Activated CD8-positive, alpha-beta memory T cell treated with anti-CD3 and anti-CD28 coated beads for 36 hours (primary cell): ENCODE measurements at regions not wholly inside any gene's neighbourhood (a gene's known extent, or its start where the extent isn't known, plus 50 kb on each side); places are given as distances from the start of the nearest gene placed in this dataset.

Experiments used
- CTCF ChIA-PET: fragments of 350-600 bp; sonication (Branson Sonifier 250); formaldehyde crosslinking; loops from one replicate; lab custom pipeline; 2021; ENCODE audit warnings: antibody characterized with exemption; lab: Charles Lee
- POLR2A ChIA-PET: fragments of 350-600 bp; sonication (Branson Sonifier 250); formaldehyde crosslinking; loops from one replicate; lab custom pipeline; 2021; ENCODE audit warnings: antibody characterized with exemption; lab: Charles Lee

DNA sequence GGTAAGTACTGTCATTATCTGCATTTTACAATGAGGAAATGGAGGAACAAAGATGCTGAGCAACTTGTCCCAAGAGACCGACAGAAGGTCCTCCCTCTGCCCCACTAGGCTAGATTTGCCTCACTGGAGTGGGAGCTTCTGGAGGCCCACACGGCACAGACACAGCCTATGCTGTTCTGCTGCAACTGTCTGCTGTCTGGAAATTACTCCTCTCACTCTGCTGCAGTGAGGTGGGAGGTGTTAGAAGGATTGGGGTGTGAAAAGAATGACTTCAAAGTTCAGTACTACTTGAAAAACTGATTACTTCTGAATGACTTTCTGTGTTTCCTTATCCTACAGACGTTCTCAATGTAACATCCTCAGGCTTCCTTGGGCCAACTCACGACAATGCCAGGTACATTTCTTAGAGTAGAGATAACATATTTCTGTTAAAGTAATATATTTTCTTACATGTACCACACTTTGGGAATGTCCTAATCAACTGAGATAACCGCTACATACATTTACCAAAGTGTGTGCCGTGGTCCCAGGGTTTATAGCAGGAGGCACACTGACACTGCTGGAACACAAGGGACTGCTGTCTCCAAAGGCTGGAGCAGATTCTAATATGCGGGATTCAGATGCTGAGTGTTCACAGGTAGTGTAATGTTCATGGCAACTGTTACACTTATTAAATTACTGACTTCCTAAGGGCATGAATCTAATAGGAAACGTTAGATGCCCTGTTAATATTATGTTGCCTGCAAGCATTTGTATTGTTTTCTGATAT, 53.5 kb upstream of the WASF3 start:
- CTCF ChIA-PET: no interaction called here
- POLR2A ChIA-PET: no interaction called here
